Body of pancreas (tissue), 4 donors: ENCODE measurements at regions not wholly inside any gene's neighbourhood (a gene's known extent, or its start where the extent isn't known, plus 50 kb on each side); places are given as distances from the start of the nearest gene placed in this dataset.

Experiments
- ATAC-seq: fragments of 150-250 bp; one replicate; pipeline ENCODE4 v1.9.1; 2016
- DNase-seq, 4 donors: peaks; one replicate each; pipeline ENCODE4 v3.0.0-alpha.2; 2019
- H3K27ac ChIP-seq, 4 donors: fragments of 200-600 bp; sonication (generic); 1 replicate in 3 of 4; 2 replicates in 1 of 4; pipeline versions ENCODE4 v1.5.1 to v1.6.1; 2016 to 2019; ENCODE audit warnings: mild to moderate bottlenecking in 1 of 4, mixed read lengths in 1 of 4, moderate library complexity in 1 of 4
- H3K27me3 ChIP-seq, 2 donors: fragments of 200-600 bp; sonication (generic); one replicate each; pipeline ENCODE4 v1.6.0; 2016; ENCODE audit warnings: mild to moderate bottlenecking in 1 of 2
- H3K36me3 ChIP-seq, 2 donors: fragments of 200-600 bp; sonication (generic); replicated peaks in 1 of 2; 2 replicates each; pipeline ENCODE4 v1.5.1; 2016; ENCODE audit warnings: low read depth in 2 of 2; ENCODE audit not compliant: insufficient read depth in 1 of 2
- H3K4me1 ChIP-seq: fragments of 200-600 bp; sonication (generic); one replicate; pipeline ENCODE4 v1.6.0; 2016
- H3K4me3 ChIP-seq, 2 donors: fragments of 200-600 bp; sonication (generic); 1 replicate in 1 of 2; 2 replicates in 1 of 2; pipeline ENCODE4 v1.5.1; 2016 to 2019
- H3K9me3 ChIP-seq, 3 donors: fragments of 200-600 bp; sonication (generic); 1 replicate in 2 of 3; 2 replicates in 1 of 3; pipeline ENCODE4 v1.5.1; 2016
- POLR2A ChIP-seq, 3 donors: fragments of 450-650 bp; IDR thresholded peaks; one replicate each; pipeline ENCODE4 v1.6.1; 2016; ENCODE audit warnings: antibody characterized with exemption in 3 of 3, mild to moderate bottlenecking in 2 of 3
- WGBS, 2 donors: methylation state at CpG; one replicate each; pipeline ENCODE4 v1.1.5; 2017; 5-methylcytosine and 5-hydroxymethylcytosine counted together
- intact Hi-C: fragments of 100-400 bp; cut with DNase I; formaldehyde crosslinking; loops from one replicate; pipeline ENCODE4 v1.15.1; 2023
- TF ChIP-seq, protein P1 (sequence below), 7 experiments: fragments of 450-650 bp in 4 of 7; fragments of 200-600 bp in 3 of 7; sonication (generic) in 3 of 7; IDR thresholded peaks; one replicate each; pipeline ENCODE4 v1.5.1; 2016 to 2019; ENCODE audit warnings: antibody characterized with exemption in 7 of 7

GRCh38 chr13:21823416-21823815 is 152.5 kb downstream of the FGF9 start:
- Histone ChIP-seq H3K4me1 (peaks cover 17% of the 10 kb centered on the region), H3K27ac (no peak overlapping the region), H3K36me3 (no peaks in the 10 kb centered on the region), H3K27me3 (no peaks in the 10 kb centered on the region), H3K9me3 (no peaks in the 10 kb centered on the region), H3K4me3 (no peak overlapping the region)
- no peak for DNase-seq
- 19 to 39% methylated on average over 6 of the region's 6 CpGs for WGBS, 2 donors
- no peak for ATAC-seq
- intact Hi-C loops = no loop called here
- TF ChIP-seq, protein P1, sequence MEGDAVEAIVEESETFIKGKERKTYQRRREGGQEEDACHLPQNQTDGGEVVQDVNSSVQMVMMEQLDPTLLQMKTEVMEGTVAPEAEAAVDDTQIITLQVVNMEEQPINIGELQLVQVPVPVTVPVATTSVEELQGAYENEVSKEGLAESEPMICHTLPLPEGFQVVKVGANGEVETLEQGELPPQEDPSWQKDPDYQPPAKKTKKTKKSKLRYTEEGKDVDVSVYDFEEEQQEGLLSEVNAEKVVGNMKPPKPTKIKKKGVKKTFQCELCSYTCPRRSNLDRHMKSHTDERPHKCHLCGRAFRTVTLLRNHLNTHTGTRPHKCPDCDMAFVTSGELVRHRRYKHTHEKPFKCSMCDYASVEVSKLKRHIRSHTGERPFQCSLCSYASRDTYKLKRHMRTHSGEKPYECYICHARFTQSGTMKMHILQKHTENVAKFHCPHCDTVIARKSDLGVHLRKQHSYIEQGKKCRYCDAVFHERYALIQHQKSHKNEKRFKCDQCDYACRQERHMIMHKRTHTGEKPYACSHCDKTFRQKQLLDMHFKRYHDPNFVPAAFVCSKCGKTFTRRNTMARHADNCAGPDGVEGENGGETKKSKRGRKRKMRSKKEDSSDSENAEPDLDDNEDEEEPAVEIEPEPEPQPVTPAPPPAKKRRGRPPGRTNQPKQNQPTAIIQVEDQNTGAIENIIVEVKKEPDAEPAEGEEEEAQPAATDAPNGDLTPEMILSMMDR (IDR thresholded peaks at IDR 0.05) = no peak
- TF ChIP-seq POLR2A (IDR thresholded peaks at IDR 0.05) = no peak

DNA sequence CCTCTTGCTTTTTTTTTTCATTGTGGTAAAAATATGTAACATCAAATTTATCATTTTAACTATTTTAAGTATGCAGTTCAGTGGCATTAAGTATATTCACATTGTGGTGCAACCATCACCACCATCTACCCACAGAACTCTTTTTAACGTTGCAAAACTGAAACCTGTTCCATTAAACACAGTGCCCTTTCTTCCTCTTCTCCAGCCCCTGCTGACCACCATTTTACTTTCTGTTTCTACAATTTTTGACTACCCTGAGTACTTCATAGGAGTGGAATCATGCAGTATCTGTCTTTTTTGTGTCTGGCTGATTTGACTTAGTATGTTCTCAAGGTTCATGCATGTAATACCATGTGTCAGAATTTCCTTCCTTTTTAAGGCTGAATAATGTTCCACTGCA is 153.1 kb downstream of the FGF9 start:
- intact Hi-C loops = no loop called here
- Histone ChIP-seq H3K27ac (no peak overlapping the region), H3K9me3 (no peaks in the 10 kb centered on the region), H3K36me3 (no peaks in the 10 kb centered on the region), H3K4me3 (no peak overlapping the region), H3K4me1 (peaks cover 17% of the 10 kb centered on the region), H3K27me3 (no peaks in the 10 kb centered on the region)
- ATAC-seq = no peak
- TF ChIP-seq, protein P1 (IDR thresholded peaks at IDR 0.05) = no peak
- TF ChIP-seq POLR2A (IDR thresholded peaks at IDR 0.05) = no peak
- WGBS, 2 donors = 35 to 38% methylated on average over 1 of the region's 1 CpG
- no peak for DNase-seq

DNA sequence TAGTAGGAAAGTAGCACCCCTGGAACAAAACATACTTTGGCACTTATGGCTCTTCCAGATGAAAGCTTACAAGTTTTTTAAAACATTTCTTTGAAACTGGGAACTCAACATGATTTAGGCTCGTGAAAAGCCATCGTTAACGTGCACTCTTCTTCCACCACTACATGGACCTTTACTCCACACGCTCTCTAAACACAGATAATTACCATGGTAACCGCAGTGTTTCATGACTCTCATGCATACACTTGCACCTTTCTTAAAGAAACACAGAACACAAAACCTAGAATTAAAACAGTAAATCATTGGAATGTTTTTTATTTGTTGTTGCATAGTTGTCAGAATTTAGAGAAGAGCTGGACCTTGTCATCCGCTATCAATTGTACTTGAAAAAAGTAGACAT is 154.3 kb downstream of the FGF9 start:
- Histone ChIP-seq H3K36me3 (no peaks in the 10 kb centered on the region), H3K9me3 (no peaks in the 10 kb centered on the region), H3K27me3 (no peaks in the 10 kb centered on the region), H3K4me3 (no peak overlapping the region), H3K4me1 (peaks cover 17% of the 10 kb centered on the region), H3K27ac (no peak overlapping the region)
- TF ChIP-seq, protein P1 (IDR thresholded peaks at IDR 0.05) = no peak
- TF ChIP-seq POLR2A (IDR thresholded peaks at IDR 0.05) = no peak
- DNase-seq (no peak), ATAC-seq (no peak)
- WGBS, 2 donors = 17 to 32% methylated on average over 6 of the region's 6 CpGs
- intact Hi-C loops = no loop called here

DNA sequence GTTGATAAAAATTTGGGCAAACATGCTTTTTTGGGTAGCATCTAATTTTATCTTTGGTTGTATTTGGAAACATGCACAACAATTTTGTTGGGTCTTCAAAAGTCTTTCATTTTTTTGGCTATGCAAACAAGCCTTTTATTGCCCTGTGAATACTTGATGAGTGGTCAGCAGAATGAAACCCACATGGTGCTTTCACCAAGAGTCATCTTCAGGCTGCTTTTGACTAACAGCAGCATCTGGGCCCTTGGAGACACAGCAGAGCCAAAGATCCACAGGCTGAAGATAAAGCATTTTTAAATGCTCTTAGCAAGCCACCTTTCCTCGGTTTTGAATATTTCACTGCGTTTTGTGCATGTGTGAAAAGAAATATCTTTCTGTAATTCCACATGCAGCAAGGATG is 154.9 kb downstream of the FGF9 start:
- DNase-seq (no peak), ATAC-seq (no peak)
- WGBS, 2 donors = 41 to 51% methylated on average over 2 of the region's 2 CpGs
- Histone ChIP-seq H3K27ac (no peak overlapping the region), H3K4me3 (no peak overlapping the region), H3K36me3 (no peaks in the 10 kb centered on the region), H3K27me3 (no peaks in the 10 kb centered on the region), H3K9me3 (no peaks in the 10 kb centered on the region), H3K4me1 (peaks cover 17% of the 10 kb centered on the region)
- no peak for TF ChIP-seq POLR2A (IDR thresholded peaks at IDR 0.05)
- TF ChIP-seq, protein P1 (IDR thresholded peaks at IDR 0.05) = no peak
- intact Hi-C loops = no loop called here

DNA sequence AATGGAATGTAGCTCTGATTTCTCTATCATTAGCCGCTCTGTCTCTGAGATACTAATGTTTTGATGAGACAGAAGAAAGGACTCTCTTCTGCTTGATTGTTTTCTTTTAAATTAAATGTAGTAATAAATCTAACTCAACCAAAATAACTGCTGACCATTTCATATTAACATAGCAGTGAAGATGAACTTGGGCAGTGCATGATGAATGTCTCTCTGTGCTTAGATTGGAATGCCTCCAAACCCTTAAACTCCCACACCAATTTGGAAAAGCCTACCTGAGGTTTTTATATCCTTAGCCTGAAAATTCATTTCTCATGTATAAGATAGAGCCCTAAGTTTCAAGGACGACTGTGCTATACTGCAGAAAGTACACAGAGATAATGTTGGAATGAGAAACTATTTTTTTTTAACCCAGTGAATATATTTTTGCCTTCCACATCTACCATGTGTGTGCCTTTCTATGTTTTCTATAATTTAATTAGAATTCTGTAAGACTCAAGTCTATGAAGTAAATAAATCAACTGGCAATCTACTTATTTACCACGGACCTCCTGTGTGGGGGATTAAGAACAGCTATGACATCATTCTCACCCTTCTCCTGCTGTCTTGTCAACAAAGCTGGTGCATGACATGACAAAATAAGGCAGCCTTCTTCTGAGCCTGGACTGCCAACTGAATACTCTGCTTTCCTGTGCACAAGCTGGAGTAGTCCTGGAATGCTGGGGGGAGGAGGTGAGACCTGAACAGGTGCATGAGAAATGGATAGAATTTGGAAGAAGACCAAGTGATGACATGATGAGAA is 155.5 kb downstream of the FGF9 start:
- TF ChIP-seq, protein P1 (IDR thresholded peaks at IDR 0.05) = no peak
- TF ChIP-seq POLR2A (IDR thresholded peaks at IDR 0.05) = no peak
- no peaks in the 10 kb centered on the region for H3K9me3 ChIP-seq
- peaks cover 15% of the 10 kb centered on the region for H3K4me1 ChIP-seq
- intact Hi-C loops = no loop called here
- no peaks in the 10 kb centered on the region for H3K27me3 ChIP-seq
- no peak for DNase-seq
- no peak overlapping the region for H3K27ac ChIP-seq
- no peak overlapping the region for H3K4me3 ChIP-seq
- no peak for ATAC-seq
- no peaks in the 10 kb centered on the region for H3K36me3 ChIP-seq
- 45 to 48% methylated on average over 3 of the region's 3 CpGs for WGBS, 2 donors
